ENCODE measurements at regions not wholly inside any gene's neighbourhood (a gene's known extent, or its start where the extent isn't known, plus 50 kb on each side); places are given as distances from the start of the nearest gene placed in this dataset.
"Not testable (repeated sequence)": the region's sequence is repeated elsewhere in the genome, so short reads cannot be mapped to it uniquely, and the experiment has no call there.

- no peak for DNase-seq
These were observed 97.0 kb downstream of the PHETA1 start for GRCh38 chr12:111271674-111272418.

- DNase-seq = no peak
These were observed 98.1 kb downstream of the PHETA1 start for GRCh38 chr12:111270774-111271173.

DNA sequence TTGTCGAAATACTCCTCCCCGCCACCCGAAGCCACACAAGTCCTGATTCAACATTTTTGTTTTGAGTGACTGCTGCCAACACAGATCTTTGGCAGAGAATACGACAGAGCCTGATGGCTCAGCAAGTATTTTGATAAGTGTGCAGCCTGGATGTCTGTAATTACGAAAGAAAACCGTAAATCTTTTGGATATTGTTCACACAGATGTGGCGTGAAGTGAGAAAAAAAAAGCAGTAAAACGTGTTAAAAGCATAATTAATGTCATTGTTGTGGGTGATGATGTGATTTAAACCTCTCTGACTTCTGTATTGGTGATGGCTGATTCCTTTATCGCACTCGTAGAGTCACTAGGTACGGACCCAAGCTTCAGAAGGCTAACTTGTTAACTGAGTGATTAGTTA, 98.7 kb downstream of the PHETA1 start:
- no peak for DNase-seq

DNA sequence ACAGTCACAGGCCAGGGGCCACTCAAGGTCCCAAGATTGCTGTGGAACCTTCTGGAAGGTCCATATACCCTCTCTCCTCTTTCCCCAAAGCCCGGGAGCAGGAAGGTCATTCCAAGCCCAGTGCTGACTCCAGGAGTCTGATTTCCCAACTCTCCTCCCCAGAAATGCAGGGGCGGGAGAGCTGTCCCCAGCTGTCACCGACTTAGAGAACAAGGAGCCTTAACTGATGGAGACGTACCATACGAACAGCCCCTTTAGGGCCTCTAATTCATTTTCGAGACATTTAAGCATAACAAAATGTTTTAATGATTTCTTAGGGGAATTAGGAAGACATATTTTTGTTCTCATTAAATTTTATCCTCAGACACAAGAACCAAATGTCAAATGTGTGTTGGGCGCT, 99.2 kb downstream of the PHETA1 start:
- no peak for DNase-seq

DNA sequence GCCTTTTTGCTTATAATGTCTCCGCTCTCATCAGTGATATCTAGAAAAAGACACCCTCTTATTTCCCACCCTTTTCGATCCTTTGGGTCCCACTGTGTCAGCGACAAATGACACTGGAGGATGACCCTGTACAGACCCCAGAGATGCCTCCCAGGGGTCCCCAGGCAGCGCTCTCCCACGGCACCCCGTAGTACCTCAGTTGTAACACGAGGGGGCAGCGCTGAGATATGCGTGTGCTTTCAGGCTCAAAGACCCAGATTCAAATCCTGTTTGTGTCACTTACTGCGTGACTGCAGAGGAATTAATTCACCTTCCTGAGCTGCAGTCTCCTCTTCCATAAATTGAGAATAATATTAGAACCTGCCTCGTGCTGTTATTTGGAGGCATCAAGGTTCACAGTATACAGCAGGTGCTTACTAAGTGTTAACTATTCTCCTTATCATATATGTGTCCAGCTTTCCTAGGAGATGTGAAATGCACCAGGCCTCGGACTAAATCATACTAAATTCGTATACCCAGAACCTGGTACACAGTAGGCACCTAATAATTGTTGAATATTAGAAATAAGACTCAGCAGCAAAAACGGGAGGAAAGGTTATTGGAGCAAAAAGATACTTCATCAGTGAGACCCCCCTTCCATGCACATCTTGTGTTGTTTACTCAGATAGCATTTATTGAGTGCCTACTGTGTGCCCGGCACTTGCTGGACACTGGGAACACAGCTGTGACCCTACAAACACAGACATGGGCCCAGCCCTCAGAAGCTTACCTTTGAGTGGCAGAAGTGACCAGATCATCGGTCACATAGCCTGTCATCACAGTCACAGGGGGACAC, 99.9 kb downstream of the PHETA1 start:
- DNase-seq = peak; percentile 40

DNA sequence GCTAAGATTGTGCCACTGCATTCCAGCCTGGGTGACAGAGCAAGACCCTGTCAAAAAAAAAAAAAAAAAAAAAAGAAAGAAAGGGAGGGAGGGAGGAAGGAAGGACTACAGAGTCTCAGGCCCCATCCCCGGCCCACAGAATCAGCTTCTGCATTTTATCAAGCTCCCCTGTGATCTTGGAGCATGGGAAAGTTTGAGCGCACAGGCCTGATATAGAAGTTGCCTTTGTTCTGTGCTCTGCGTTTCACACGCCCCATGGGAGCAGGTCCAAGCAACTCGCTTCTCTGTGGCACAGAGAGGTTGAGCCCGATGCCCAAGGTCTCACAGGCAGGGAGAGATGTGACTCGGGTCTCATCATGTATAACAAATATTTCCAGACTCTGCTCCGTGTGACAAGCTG, 101.8 kb downstream of the PHETA1 start:
- no peak for DNase-seq

GRCh38 chr12:111261911-111262676, 106.8 kb downstream of the PHETA1 start:
- DNase-seq = no peak

DNA sequence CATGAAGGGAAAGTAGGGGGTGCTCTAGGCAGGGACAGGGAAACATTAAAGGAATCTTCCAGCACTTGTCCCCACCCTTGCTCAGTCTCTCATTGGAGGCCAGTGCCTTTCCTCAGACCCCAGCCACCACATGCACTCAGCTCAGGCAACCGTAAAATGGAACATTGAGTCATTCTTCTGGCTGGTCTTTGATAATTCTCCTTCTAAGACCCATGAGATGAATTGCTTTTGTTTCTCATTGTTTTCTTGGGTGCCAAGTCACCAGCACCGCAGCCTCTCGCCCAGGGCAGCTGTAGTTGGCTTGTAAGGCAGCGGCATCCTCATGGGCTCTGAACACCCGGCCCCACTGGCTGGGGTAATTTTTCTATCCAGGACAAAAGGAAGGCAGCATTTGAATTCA, 108.2 kb downstream of the PHETA1 start:
- no peak for DNase-seq

GRCh38 chr12:111259231-111259630, 109.7 kb downstream of the PHETA1 start:
- no peak for DNase-seq

GRCh38 chr12:111258081-111258480, 110.8 kb downstream of the PHETA1 start:
- not testable (repeated sequence) for DNase-seq

GRCh38 chr12:111257435-111257902, 111.4 kb downstream of the PHETA1 start:
- DNase-seq = no peak

DNA sequence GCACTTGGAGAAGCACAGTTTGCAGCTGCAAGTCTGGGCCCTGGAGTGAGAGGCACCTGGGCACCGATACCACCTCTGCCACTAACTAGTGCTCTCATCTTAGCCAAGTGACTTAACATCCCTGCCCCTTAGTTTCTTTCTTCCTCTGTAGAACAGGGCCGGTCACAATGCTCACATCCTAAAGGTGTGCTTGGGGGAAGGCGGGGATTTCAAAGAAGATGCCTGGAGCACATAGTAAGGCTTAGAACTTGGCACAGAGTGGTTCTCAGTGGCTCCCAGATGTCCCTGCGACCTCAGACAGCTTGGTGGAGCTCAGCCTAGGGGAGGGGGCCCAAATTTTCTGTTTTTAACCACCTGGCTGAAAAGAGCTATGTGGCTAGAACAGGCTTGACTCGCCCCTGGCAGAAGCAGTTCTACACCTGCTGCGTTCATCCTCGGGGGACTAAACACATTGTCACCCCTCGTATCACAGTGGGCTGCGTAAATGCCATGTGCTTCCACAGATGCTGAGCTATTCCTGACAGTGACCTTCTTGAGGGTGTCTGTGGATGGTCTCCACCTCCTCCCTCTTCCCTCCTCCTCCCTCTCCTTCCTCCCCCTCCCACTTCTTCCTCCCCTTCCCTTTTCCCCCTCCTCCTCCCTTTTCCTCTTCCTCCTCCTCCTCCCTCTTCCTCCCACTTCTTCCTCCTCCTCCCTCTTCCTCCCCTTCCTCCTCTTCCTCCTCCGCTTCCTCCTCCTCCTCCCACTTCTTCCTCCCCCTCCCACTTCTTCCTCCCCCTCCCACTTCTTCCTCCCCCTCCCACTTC, 112.1 kb downstream of the PHETA1 start:
- DNase-seq = no peak

DNA sequence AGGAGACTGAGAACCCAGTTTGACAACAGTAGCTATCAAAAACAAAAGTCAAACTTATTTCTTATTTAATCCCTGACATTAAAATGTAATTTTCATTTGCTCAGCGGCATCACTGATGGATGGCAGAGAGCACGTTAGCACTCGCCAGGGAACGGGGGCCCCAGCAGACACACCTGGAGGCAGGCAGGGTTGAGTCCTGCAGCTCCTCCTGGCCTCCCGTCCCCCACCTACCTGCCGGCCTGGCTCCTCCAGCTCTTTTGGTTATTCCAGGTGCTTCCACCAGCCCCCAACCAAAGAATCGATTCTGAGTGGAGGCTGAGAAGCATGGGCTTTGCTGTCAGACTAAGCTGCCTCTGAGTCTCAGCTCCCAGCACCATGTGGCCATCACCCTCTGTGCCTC, 113.6 kb downstream of the PHETA1 start:
- no peak for DNase-seq

DNA sequence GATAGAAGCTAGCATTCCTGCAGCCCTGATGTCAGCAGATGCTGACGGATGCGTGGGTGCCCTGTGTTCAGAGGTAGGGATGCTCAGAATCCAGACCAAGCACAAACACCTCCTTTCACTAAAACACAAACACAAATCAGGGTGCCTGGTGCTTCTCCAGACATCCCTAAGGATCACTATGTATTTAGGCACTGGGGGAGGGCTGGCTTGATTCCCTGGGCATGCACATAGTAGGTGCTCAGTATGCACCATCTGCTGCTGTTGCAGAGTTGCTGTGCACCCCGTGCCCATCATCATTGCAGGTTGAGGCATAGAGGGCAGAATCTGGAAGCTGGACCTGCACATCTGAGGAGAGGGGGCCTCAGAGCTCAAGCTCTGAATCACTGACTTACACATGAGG, 114.8 kb downstream of the PHETA1 start:
- DNase-seq = no peak

GRCh38 chr12:111253213-111253612, 115.7 kb downstream of the PHETA1 start:
- DNase-seq = no peak

GRCh38 chr12:111251787-111252186, 117.1 kb downstream of the PHETA1 start:
- DNase-seq = no peak

DNA sequence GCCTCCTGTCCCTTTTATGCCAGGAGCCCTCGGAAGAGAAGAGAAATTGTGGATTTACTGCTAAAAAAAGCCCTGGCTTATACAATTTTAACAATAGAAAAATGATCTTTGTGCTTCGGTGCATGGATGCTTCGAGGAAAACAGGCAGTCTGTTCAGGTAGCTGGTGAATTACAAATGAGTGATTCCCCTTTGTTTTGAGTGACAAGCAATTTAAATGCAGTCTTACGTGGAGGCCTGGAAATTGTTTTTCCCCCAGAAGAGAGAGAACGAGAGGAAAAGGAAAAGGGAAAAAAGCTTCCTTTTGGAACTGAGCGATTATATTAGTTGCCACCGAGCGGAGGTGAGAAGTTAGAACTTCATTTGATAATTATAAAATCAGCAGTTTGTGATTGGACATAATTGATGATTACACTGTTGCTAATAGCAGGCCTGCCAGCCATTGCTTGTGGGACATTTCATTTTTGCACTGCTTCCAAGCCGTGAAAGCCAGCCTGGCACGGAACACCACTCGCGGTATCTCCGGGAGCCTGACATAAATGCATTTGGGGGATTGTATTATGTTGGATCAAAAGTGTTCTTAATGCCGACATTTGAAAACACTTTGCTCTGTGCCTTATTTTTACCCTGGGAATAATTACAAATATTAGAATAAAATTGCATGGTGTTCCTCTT, 117.7 kb downstream of the PHETA1 start:
- DNase-seq = no peak

DNA sequence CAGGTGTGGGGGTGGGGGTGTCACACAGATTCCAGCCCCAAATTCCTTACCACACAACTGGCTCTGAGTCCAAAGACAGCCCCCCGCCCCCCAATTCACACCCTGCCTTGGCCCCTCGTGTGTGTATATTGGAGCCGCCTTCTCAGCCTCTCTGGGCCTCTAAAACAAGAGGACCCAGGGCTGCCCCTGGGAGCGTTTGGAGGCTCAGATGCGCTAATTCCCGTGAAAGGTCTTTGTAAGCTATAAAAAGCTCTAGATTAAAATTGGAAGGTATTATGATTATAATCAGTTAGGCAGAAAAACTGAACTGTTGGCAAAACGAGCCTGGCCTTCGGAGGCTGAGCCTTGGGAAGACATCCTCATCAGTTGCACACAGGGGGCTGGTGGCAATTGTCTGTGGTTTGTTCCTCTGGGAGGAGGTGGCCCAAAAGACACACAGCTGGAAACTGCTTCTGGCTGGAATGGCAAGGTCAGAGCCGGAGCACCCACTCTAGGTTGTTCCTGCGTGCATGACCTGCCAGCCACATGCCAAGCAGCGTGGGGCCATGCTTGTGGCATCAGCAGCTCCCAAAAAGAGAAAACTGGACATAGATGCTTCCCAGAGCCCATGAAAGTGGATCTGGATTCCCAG, 118.5 kb downstream of the PHETA1 start:
- DNase-seq = no peak

GRCh38 chr12:111249757-111250156, 119.1 kb downstream of the PHETA1 start:
- no peak for DNase-seq

- no peak for DNase-seq
These were observed 119.9 kb downstream of the PHETA1 start for GRCh38 chr12:111249018-111249370.

GRCh38 chr12:111248236-111249017, 120.5 kb downstream of the PHETA1 start:
- DNase-seq = no peak

Measured in activated CD4-positive, alpha-beta T cell treated with anti-CD3 and anti-CD28 coated beads for 48 hours (primary cell).